Natural killer cell (primary cell): ENCODE measurements at regions not wholly inside any gene's neighbourhood (a gene's known extent, or its start where the extent isn't known, plus 50 kb on each side); places are given as distances from the start of the nearest gene placed in this dataset.

Experiments used
- ATAC-seq, 3 donors: fragments of 150-1000 bp in 2 of 3; fragments of 200-7000 bp in 1 of 3; cut with Tn5 transposase; 1 replicate in 1 of 3; 2 replicates in 2 of 3; pipeline ENCODE4 v1.10.0; 2021; ENCODE audit warnings: mild to moderate bottlenecking in 2 of 3, moderate library complexity in 2 of 3
- DNase-seq, 2 donors: peaks; one replicate each; pipeline versions ENCODE4 v3.0.0 to v3.0.0-alpha.2; 2013 to 2021; ENCODE audit warnings: mixed read lengths in 1 of 2
- H3K27ac ChIP-seq: one replicate; pipeline ENCODE4 v1.5.1; 2013; ENCODE audit warnings: mild to moderate bottlenecking, low read length
- H3K27me3 ChIP-seq: one replicate; pipeline ENCODE4 v1.6.1; 2013; ENCODE audit warnings: low read length; ENCODE audit not compliant: control insufficient read depth, insufficient read depth
- H3K36me3 ChIP-seq: one replicate; pipeline ENCODE4 v1.6.1; 2013; ENCODE audit warnings: low read length; ENCODE audit not compliant: control insufficient read depth, insufficient read depth
- H3K4me1 ChIP-seq: one replicate; pipeline ENCODE4 v1.6.1; 2013; ENCODE audit warnings: low read length; ENCODE audit not compliant: control insufficient read depth, insufficient read depth
- H3K4me3 ChIP-seq: one replicate; pipeline ENCODE4 v1.5.1; 2013; ENCODE audit warnings: low read length
- H3K9me3 ChIP-seq: one replicate; pipeline ENCODE4 v1.6.1; 2013; ENCODE audit warnings: low read length; ENCODE audit not compliant: control insufficient read depth, insufficient read depth
- H3K27ac Mint-ChIP-seq, 2 donors: one replicate each; pipeline ENCODE4 v1.8.0; 2022; ENCODE audit warnings: mild to moderate bottlenecking in 2 of 2, mixed read lengths in 2 of 2, moderate library complexity in 1 of 2
- H3K27me3 Mint-ChIP-seq, 2 donors: one replicate each; pipeline ENCODE4 v1.8.0; 2022; ENCODE audit warnings: low read depth in 2 of 2, mixed read lengths in 2 of 2
- H3K36me3 Mint-ChIP-seq: one replicate; pipeline ENCODE4 v1.8.0; 2022; ENCODE audit warnings: mixed read lengths
- H3K4me1 Mint-ChIP-seq, 2 donors: one replicate each; pipeline ENCODE4 v1.8.0; 2022; ENCODE audit warnings: mixed read lengths in 2 of 2
- H3K4me3 Mint-ChIP-seq: one replicate; pipeline ENCODE4 v1.8.0; 2022; ENCODE audit warnings: mild to moderate bottlenecking, moderate library complexity, mixed read lengths
- H3K9me3 Mint-ChIP-seq, 2 donors: one replicate each; pipeline ENCODE4 v1.8.0; 2022; ENCODE audit warnings: mixed read lengths in 2 of 2
- CTCF ChIP-seq: fragments of 200-600 bp; IDR thresholded peaks from one replicate; pipeline ENCODE4 v1.8.0; 2022; ENCODE audit warnings: antibody characterized with exemption
- WGBS: methylation state at CpG from one replicate; pipeline ENCODE4 v1.1.7; 2013; ENCODE audit warnings: missing lambda C conversion rate; ENCODE audit not compliant: insufficient coverage; 5-methylcytosine and 5-hydroxymethylcytosine counted together
- intact Hi-C: fragments of 100-400 bp; cut with micrococcal nuclease; formaldehyde crosslinking; loops from one replicate; pipeline ENCODE4 v1.14.2; 2022

- intact Hi-C loops: no loop called here
- ATAC-seq: no peak
Observed at GRCh38 chr6:1515781-1516180, 93.9 kb upstream of the FOXC1 start.

GRCh38 chr6:1516742-1517520 is 92.8 kb upstream of the FOXC1 start:
- Mint-ChIP-seq H3K27me3 (peaks cover 3 to 11% of the 10 kb centered on the region in 2 donors), H3K4me3 (no peak overlapping the region), H3K36me3 (no peaks in the 10 kb centered on the region), H3K9me3 (peaks cover 0 to 2% of the 10 kb centered on the region in 2 donors), H3K4me1 (peaks cover 6% of the 10 kb centered on the region in 2 donors), H3K27ac (no peak overlapping the region)
- 62% methylated on average over 14 of the region's 14 CpGs for WGBS
- TF ChIP-seq CTCF: no peak
- Histone ChIP-seq H3K9me3 (no peaks in the 10 kb centered on the region), H3K4me3 (no peak overlapping the region), H3K36me3 (no peaks in the 10 kb centered on the region), H3K27me3 (no peaks in the 10 kb centered on the region), H3K27ac (no peak overlapping the region), H3K4me1 (no peaks in the 10 kb centered on the region)
- DNase-seq (no peak), ATAC-seq (no peak)
- intact Hi-C loops: no loop called here

More at GRCh38 chr6:1515781-1516180, 93.9 kb upstream of the FOXC1 start:
- DNase-seq: no peak
- Histone ChIP-seq H3K27ac (no peak overlapping the region), H3K4me3 (no peak overlapping the region), H3K9me3 (no peaks in the 10 kb centered on the region), H3K27me3 (no peaks in the 10 kb centered on the region), H3K4me1 (no peaks in the 10 kb centered on the region), H3K36me3 (no peaks in the 10 kb centered on the region)
- H3K9me3 Mint-ChIP-seq: peaks cover 0 to 2% of the 10 kb centered on the region in 2 donors
- no peak for TF ChIP-seq CTCF
- H3K4me1 Mint-ChIP-seq: peaks cover 6% of the 10 kb centered on the region in 2 donors
- H3K36me3 Mint-ChIP-seq: no peaks in the 10 kb centered on the region
- WGBS: 97% methylated on average over 3 of the region's 4 CpGs
- peaks cover 3 to 19% of the 10 kb centered on the region in 2 donors for H3K27me3 Mint-ChIP-seq
- no peak overlapping the region for H3K4me3 Mint-ChIP-seq
- no peak overlapping the region for H3K27ac Mint-ChIP-seq

DNA sequence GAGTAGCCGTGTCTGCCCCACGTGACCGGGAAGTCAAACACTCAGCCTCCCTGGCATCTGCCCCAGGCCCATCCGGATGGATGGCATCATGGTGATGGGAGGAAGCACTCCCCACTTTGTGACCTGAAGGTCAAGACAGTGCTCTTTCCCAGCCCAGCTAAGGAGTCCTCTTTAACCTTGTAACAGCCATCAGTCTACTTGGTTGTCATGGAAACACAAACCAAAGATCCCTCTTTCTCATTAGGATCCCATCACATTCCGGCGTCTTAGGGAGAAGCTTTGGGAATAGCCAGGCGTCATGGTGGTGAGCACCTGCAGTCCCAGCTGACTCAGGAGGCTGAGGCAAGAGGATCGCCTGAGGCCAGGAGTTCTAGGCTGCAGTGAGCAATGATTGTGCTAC is 90.9 kb upstream of the FOXC1 start:
- peaks cover 4% of the 10 kb centered on the region for H3K4me1 ChIP-seq
- intact Hi-C loops: no loop called here
- peaks cover 8 to 11% of the 10 kb centered on the region in 2 donors for H3K4me1 Mint-ChIP-seq

More for the DNA sequence above, 90.9 kb upstream of the FOXC1 start:
- no peaks in the 10 kb centered on the region for H3K27me3 ChIP-seq
- no peak for ATAC-seq
- H3K36me3 ChIP-seq: no peaks in the 10 kb centered on the region
- 95% methylated on average over 8 of the region's 8 CpGs for whole genome bisulfite sequencing
- H3K9me3 ChIP-seq: no peaks in the 10 kb centered on the region
- H3K27ac ChIP-seq: no peak overlapping the region
- no peak for TF ChIP-seq CTCF
- peaks cover 7 to 10% of the 10 kb centered on the region in 2 donors for H3K27me3 Mint-ChIP-seq
- DNase-seq: no peak
- H3K9me3 Mint-ChIP-seq: peaks cover 0 to 2% of the 10 kb centered on the region in 2 donors
- H3K4me3 Mint-ChIP-seq: no peak overlapping the region
- H3K27ac Mint-ChIP-seq: no peak overlapping the region
- no peak overlapping the region for H3K4me3 ChIP-seq
- no peaks in the 10 kb centered on the region for H3K36me3 Mint-ChIP-seq
